Endothelial cell (in vitro differentiated cells): ENCODE measurements at regions not wholly inside any gene's neighbourhood (a gene's known extent, or its start where the extent isn't known, plus 50 kb on each side); places are given as distances from the start of the nearest gene placed in this dataset.

Experiments
- DNase-seq: peaks from one replicate; pipeline ENCODE4 v3.0.0; 2021; ENCODE audit warnings: low spot score
- H3K27ac Mint-ChIP-seq: one replicate; pipeline ENCODE4 v1.8.0; 2021; ENCODE audit warnings: mixed read lengths, inconsistent platforms; ENCODE audit not compliant: unreplicated experiment
- H3K27me3 Mint-ChIP-seq: one replicate; pipeline ENCODE4 v1.8.0; 2021; ENCODE audit warnings: mild to moderate bottlenecking, moderate library complexity, mixed read lengths, inconsistent platforms; ENCODE audit not compliant: unreplicated experiment
- H3K36me3 Mint-ChIP-seq: one replicate; pipeline ENCODE4 v1.8.0; 2021; ENCODE audit warnings: mild to moderate bottlenecking, low read depth, mixed read lengths, inconsistent platforms; ENCODE audit not compliant: unreplicated experiment
- H3K4me1 Mint-ChIP-seq: one replicate; pipeline ENCODE4 v1.8.0; 2021; ENCODE audit warnings: mild to moderate bottlenecking, mixed read lengths, inconsistent platforms; ENCODE audit not compliant: unreplicated experiment
- H3K4me3 Mint-ChIP-seq: one replicate; pipeline ENCODE4 v1.8.0; 2021; ENCODE audit warnings: mild to moderate bottlenecking, mixed read lengths, inconsistent platforms; ENCODE audit not compliant: unreplicated experiment
- H3K9me3 Mint-ChIP-seq: one replicate; pipeline ENCODE4 v1.8.0; 2021; ENCODE audit warnings: mixed read lengths, inconsistent platforms; ENCODE audit not compliant: unreplicated experiment
- CTCF ChIP-seq: fragments of 200-600 bp; sonication (generic); IDR thresholded peaks from one replicate; pipeline ENCODE4 v1.5.0; 2021; ENCODE audit warnings: antibody characterized with exemption; ENCODE audit not compliant: unreplicated experiment

GRCh38 chr5:116769470-116769869 is 194.8 kb upstream of the SEMA6A start:
- Mint-ChIP-seq H3K36me3 (no peaks in the 10 kb centered on the region), H3K27me3 (peaks cover 3% of the 10 kb centered on the region), H3K9me3 (no peaks in the 10 kb centered on the region), H3K4me3 (no peak overlapping the region), H3K4me1 (peaks cover 40% of the 10 kb centered on the region), H3K27ac (no peak overlapping the region)
- TF ChIP-seq CTCF: no peak
- DNase-seq: no peak

GRCh38 chr5:116766470-116766947 is 191.9 kb upstream of the SEMA6A start:
- no peaks in the 10 kb centered on the region for H3K9me3 Mint-ChIP-seq
- H3K36me3 Mint-ChIP-seq: no peaks in the 10 kb centered on the region
- no peak overlapping the region for H3K27ac Mint-ChIP-seq
- DNase-seq: no peak
- no peak overlapping the region for H3K4me3 Mint-ChIP-seq
- H3K27me3 Mint-ChIP-seq: no peaks in the 10 kb centered on the region
- no peak for TF ChIP-seq CTCF
- peaks cover 20% of the 10 kb centered on the region for H3K4me1 Mint-ChIP-seq

- no peak overlapping the region for H3K27ac Mint-ChIP-seq
- no peaks in the 10 kb centered on the region for H3K27me3 Mint-ChIP-seq
- no peak overlapping the region for H3K4me3 Mint-ChIP-seq
- H3K4me1 Mint-ChIP-seq: peaks cover 14% of the 10 kb centered on the region
- TF ChIP-seq CTCF: no peak
- DNase-seq: no peak
- no peaks in the 10 kb centered on the region for H3K9me3 Mint-ChIP-seq
- no peaks in the 10 kb centered on the region for H3K36me3 Mint-ChIP-seq
Measured at GRCh38 chr5:116765441-116765840, 190.8 kb upstream of the SEMA6A start.

- Mint-ChIP-seq H3K27me3 (no peaks in the 10 kb centered on the region), H3K36me3 (no peaks in the 10 kb centered on the region), H3K4me3 (no peak overlapping the region), H3K27ac (no peak overlapping the region), H3K9me3 (no peaks in the 10 kb centered on the region), H3K4me1 (peaks cover 14% of the 10 kb centered on the region)
- TF ChIP-seq CTCF: no peak
- DNase-seq: no peak
Measured at GRCh38 chr5:116764941-116765340, 190.3 kb upstream of the SEMA6A start.

GRCh38 chr5:116763987-116764866 is 189.6 kb upstream of the SEMA6A start:
- Mint-ChIP-seq H3K36me3 (no peaks in the 10 kb centered on the region), H3K4me1 (peaks cover 14% of the 10 kb centered on the region), H3K9me3 (no peaks in the 10 kb centered on the region), H3K27ac (peak overlapping the region; percentile 4), H3K27me3 (no peaks in the 10 kb centered on the region), H3K4me3 (no peak overlapping the region)
- DNase-seq: no peak
- TF ChIP-seq CTCF: no peak
